ENCODE measurements at regions not wholly inside any gene's neighbourhood (a gene's known extent, or its start where the extent isn't known, plus 50 kb on each side); places are given as distances from the start of the nearest gene placed in this dataset.

- TF ChIP-seq POLR2A (IDR thresholded peaks at IDR 0.05; ENCODE audit: low read length) (no peak), GATA1 (IDR thresholded peaks at IDR 0.05; ENCODE audit: low read depth, low read length) (no peak)
These were observed 70.7 kb downstream of the SOX2 start for GRCh38 chr3:181782306-181782954.
